Calu3 (cell line): ENCODE measurements at regions not wholly inside any gene's neighbourhood (a gene's known extent, or its start where the extent isn't known, plus 50 kb on each side); places are given as distances from the start of the nearest gene placed in this dataset.

Experiments
- BruUV-seq: library from RNA; stranded (reverse); fragments of 400-500 nt; replicated peaks from 2 replicates; lab custom pipeline; 2021; lab: Mats Ljungman, UMichigan
- CTCF ChIA-PET: fragments of 300-600 bp; sonication (Branson Sonifier 250); formaldehyde crosslinking; loops from one replicate; lab custom pipeline; 2022; ENCODE audit warnings: antibody characterized with exemption; lab: Charles Lee
- DNase-seq: peaks from one replicate; pipeline ENCODE4 v3.0.0; 2022
- H3K27ac Mint-ChIP-seq: one replicate; pipeline ENCODE4 v1.8.0; 2022; ENCODE audit warnings: mixed read lengths; ENCODE audit not compliant: unreplicated experiment
- H3K27me3 Mint-ChIP-seq: one replicate; pipeline ENCODE4 v1.8.0; 2022; ENCODE audit warnings: mixed read lengths; ENCODE audit not compliant: unreplicated experiment
- H3K36me3 Mint-ChIP-seq: one replicate; pipeline ENCODE4 v1.8.0; 2022; ENCODE audit warnings: mild to moderate bottlenecking, moderate library complexity, mixed read lengths; ENCODE audit not compliant: insufficient read depth, unreplicated experiment
- H3K4me1 Mint-ChIP-seq: one replicate; pipeline ENCODE4 v1.8.0; 2022; ENCODE audit warnings: mild to moderate bottlenecking, low read depth, mixed read lengths; ENCODE audit not compliant: unreplicated experiment
- H3K4me3 Mint-ChIP-seq: one replicate; pipeline ENCODE4 v1.8.0; 2022; ENCODE audit warnings: mild to moderate bottlenecking, low read depth, moderate library complexity, mixed read lengths; ENCODE audit not compliant: unreplicated experiment
- H3K9me3 Mint-ChIP-seq: one replicate; pipeline ENCODE4 v1.8.0; 2022; ENCODE audit warnings: low read depth, mixed read lengths; ENCODE audit not compliant: unreplicated experiment
- intact Hi-C: fragments of 100-400 bp; cut with micrococcal nuclease; formaldehyde crosslinking; loops from one replicate; pipeline ENCODE4 v1.10.0; 2022; ENCODE audit not compliant: unreplicated experiment
- TF ChIP-seq, protein P1 (sequence below): fragments of 200-600 bp; IDR thresholded peaks from one replicate; pipeline ENCODE4 v1.8.0; 2022; ENCODE audit warnings: antibody characterized with exemption; ENCODE audit not compliant: unreplicated experiment

DNA sequence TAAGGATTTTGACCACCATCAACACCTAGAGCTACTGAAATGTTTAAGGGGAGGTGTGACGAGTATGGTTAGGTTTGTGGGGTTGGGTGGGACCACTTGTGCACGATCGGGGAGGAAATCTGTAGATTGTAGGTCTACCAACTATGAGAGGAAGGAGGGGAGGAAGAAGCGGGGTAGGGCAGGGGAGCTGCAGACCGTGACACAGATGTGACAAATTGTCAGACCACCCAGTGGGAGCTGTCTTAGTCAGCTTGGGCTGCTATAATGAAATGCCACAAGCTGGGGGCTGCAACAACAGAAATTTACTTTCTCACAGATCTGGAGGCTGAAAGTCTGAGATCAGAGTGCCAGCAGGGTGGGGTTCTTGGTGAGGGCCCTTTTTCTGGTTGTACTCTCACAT is 62.2 kb upstream of the ARGLU1 start:
- TF ChIP-seq, protein P1, sequence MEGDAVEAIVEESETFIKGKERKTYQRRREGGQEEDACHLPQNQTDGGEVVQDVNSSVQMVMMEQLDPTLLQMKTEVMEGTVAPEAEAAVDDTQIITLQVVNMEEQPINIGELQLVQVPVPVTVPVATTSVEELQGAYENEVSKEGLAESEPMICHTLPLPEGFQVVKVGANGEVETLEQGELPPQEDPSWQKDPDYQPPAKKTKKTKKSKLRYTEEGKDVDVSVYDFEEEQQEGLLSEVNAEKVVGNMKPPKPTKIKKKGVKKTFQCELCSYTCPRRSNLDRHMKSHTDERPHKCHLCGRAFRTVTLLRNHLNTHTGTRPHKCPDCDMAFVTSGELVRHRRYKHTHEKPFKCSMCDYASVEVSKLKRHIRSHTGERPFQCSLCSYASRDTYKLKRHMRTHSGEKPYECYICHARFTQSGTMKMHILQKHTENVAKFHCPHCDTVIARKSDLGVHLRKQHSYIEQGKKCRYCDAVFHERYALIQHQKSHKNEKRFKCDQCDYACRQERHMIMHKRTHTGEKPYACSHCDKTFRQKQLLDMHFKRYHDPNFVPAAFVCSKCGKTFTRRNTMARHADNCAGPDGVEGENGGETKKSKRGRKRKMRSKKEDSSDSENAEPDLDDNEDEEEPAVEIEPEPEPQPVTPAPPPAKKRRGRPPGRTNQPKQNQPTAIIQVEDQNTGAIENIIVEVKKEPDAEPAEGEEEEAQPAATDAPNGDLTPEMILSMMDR, result no peak
- BruUV-seq, result no TSS peak
- Mint-ChIP-seq H3K27me3 (no peaks in the 10 kb centered on the region), H3K4me1 (no peaks in the 10 kb centered on the region), H3K9me3 (no peaks in the 10 kb centered on the region), H3K27ac (no peak overlapping the region), H3K36me3 (no peaks in the 10 kb centered on the region), H3K4me3 (no peak overlapping the region)
- DNase-seq, result no peak
- intact Hi-C loops, result no loop called here
- CTCF ChIA-PET, result no interaction called here

DNA sequence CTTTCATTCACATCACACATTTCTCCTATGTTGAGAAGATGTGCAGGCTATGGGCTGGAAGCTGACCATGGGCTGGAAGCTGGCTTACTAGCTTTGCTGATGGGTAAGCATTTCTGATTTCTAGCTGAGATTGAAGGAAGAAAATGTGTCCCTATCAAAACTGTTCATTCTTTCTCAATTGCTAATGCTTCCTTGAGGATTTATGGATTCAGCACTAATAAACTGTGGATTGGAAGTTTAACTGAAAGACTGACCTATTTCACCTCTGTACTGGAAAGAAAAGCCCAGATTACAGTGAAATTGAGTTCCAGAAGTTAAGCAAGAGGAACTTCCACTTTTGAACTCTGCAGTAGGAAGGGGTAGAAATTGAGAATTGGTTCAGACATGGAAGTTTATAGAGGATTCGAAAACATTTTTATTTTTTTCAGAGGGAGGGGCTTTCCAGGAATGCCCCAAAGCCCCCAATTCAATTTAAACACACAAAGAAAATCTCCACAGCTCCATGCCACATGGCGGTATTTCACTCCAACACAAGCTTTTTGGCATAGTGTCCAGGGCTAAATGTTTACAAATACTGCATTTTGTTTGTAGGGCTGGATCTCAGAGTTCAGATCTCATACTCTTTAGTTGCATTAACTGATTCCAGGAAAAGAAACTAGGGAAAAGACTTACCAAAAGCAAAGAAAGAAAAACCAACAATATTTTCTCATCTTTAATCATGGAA is 61.2 kb upstream of the ARGLU1 start:
- H3K9me3 Mint-ChIP-seq, result no peaks in the 10 kb centered on the region
- no peak overlapping the region for H3K4me3 Mint-ChIP-seq
- TF ChIP-seq, protein P1, result no peak
- no peak overlapping the region for H3K27ac Mint-ChIP-seq
- intact Hi-C loops, result no loop called here
- H3K4me1 Mint-ChIP-seq, result no peaks in the 10 kb centered on the region
- no TSS peak for BruUV-seq
- H3K27me3 Mint-ChIP-seq, result no peaks in the 10 kb centered on the region
- CTCF ChIA-PET, result no interaction called here
- H3K36me3 Mint-ChIP-seq, result no peaks in the 10 kb centered on the region
- no peak for DNase-seq

DNA sequence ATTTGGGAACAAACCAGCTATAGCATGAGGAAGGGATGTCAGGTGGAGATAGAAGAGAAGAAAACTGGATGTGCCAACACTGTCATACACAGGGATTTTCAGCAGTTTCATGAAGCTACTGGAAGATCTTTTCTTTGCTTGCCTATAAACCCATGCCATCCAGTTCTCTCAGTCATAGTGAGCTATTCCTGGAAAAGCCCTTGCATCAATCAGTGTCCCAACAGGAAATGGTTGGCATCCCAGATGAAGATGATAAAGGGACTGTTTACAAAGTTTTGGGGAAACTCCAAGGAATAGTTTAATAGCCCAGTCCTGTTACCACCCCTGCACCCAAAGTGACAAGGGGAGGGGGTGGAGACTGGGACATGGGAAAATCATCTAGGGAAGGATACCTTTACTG is 58.5 kb upstream of the ARGLU1 start:
- no TSS peak for BruUV-seq
- no peak overlapping the region for H3K4me3 Mint-ChIP-seq
- no peak for DNase-seq
- H3K4me1 Mint-ChIP-seq, result no peaks in the 10 kb centered on the region
- no peaks in the 10 kb centered on the region for H3K9me3 Mint-ChIP-seq
- H3K27ac Mint-ChIP-seq, result no peak overlapping the region
- CTCF ChIA-PET, result no interaction called here
- TF ChIP-seq, protein P1, result no peak
- H3K36me3 Mint-ChIP-seq, result no peaks in the 10 kb centered on the region
- intact Hi-C loops, result no loop called here
- H3K27me3 Mint-ChIP-seq, result no peaks in the 10 kb centered on the region

DNA sequence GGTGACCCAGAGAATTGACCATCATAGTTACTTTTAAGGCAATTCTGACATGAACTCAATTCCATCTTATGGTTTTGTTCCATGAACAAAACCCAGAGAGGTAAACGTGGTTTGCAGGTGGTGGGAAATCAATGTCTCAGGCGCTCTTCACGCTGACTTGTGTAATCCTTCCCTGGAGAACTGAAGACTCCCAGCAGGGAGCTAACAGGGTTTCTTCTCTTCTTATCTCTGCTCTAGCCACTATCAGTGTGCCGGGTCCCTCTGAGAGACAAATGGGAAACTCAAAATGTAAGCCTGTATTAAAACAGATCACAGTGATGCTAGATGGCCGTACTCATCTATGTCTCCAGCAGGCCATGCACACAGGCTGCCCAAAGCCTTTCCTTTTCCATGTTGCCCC is 57.6 kb upstream of the ARGLU1 start:
- BruUV-seq, result no TSS peak
- intact Hi-C loops, result no loop called here
- Mint-ChIP-seq H3K27me3 (no peaks in the 10 kb centered on the region), H3K27ac (no peak overlapping the region), H3K9me3 (no peaks in the 10 kb centered on the region), H3K4me3 (no peak overlapping the region), H3K36me3 (no peaks in the 10 kb centered on the region), H3K4me1 (no peaks in the 10 kb centered on the region)
- TF ChIP-seq, protein P1, result no peak
- DNase-seq, result no peak
- CTCF ChIA-PET, result no interaction called here
